GM12874 (cell line): ENCODE measurements at regions not wholly inside any gene's neighbourhood (a gene's known extent, or its start where the extent isn't known, plus 50 kb on each side); places are given as distances from the start of the nearest gene placed in this dataset.

Experiments used
- TF ChIP-seq, protein P1 (sequence below): IDR thresholded peaks from 2 replicates; pipeline ENCODE4 v1.5.1; 2011; ENCODE audit warnings: low read depth, mild to moderate bottlenecking, control low read depth, low read length, moderate library complexity; ENCODE audit not compliant: insufficient read depth

DNA sequence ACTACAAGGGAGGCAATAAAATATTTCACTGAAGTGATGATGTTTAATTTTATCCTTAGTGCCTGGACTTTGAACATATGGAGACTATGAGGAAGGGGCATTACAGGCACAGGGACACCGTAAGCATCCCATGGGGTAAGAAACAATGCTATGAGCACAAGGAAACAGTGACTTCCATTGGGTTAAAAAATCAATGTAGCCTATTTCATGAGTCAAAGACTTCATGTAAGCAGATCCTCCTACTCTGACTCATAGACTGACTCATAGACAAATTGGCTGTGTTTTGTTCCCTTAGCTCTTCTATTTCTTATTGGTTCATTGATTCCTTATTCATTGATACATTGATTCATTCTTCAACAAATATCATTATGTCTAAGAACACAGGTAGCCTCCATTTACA lies 351.0 kb downstream of the PRELID2 start:
- TF ChIP-seq, protein P1, sequence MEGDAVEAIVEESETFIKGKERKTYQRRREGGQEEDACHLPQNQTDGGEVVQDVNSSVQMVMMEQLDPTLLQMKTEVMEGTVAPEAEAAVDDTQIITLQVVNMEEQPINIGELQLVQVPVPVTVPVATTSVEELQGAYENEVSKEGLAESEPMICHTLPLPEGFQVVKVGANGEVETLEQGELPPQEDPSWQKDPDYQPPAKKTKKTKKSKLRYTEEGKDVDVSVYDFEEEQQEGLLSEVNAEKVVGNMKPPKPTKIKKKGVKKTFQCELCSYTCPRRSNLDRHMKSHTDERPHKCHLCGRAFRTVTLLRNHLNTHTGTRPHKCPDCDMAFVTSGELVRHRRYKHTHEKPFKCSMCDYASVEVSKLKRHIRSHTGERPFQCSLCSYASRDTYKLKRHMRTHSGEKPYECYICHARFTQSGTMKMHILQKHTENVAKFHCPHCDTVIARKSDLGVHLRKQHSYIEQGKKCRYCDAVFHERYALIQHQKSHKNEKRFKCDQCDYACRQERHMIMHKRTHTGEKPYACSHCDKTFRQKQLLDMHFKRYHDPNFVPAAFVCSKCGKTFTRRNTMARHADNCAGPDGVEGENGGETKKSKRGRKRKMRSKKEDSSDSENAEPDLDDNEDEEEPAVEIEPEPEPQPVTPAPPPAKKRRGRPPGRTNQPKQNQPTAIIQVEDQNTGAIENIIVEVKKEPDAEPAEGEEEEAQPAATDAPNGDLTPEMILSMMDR, result no peak

DNA sequence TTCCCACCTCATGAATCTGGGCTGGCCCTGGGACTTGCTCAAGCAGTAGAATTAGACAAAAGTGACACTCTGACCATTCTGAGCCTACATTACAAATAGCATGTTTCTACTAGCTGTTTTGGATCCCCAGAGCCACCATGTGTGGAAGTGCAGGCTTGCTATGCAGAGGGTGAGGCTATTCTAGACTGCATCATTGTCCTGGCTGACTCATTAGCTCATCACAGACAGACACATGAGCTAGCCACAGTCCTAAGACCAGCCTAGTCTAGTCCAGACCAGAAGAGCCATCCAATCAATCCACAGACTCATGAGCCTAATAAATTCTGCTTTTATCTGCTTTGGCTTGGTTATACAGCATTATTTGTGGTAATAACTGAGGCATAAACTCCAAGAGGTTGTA lies 351.9 kb downstream of the PRELID2 start:
- TF ChIP-seq, protein P1, result no peak

DNA sequence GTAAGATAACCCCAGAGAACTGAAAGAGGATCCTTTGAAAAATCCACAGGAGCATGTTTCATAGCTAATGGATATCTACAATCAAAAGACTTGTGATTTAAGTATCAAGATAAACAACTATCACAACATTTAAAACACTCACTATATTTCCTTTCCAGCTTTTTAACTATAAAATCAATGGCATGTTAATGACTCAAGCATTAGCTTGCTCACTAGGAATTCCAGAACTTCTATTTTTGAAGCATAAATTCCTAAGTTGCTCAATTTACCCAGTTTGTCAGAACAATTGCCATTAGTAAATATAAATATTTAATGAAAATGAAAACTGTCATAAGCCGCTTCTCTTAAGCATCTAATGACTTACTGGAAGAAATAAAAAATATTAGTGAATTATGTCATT lies 355.3 kb downstream of the PRELID2 start:
- TF ChIP-seq, protein P1, result no peak

DNA sequence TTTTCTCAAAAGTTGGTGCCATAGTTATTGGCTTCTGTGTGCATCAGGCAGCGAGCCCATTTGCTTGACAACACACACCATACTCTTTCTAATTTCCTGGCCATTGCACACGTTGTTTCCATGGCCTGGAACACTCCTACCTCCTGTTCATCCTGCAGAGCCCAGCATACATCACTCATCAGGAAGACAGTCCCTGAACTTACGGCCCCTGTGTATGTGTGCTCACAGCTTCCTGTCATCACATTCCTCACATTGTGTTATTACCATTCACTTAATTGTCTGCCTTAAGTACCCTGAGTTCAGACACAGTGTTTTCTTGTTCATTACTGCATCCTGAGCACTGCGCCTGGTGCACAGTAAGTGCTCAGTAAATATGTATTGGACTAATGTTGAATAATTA lies 355.9 kb downstream of the PRELID2 start:
- TF ChIP-seq, protein P1, result no peak

DNA sequence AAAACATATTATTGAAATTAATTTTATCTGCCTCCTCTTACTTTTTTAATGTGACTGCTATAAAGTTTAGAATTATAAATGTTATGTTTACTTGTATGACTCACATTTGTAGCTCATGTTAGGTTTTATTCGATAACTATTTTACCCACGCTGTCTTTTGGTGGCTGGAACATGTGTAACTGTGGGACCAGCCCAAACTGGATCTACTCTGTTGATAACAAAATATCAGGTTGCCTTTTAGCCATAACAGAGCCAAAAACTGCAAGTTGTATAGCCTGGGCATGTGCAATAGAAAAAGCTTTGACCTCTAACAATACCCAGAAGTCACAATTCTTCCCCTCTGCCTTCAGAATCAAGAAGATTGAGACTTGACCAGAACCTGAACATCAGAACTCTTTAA lies 356.5 kb downstream of the PRELID2 start:
- TF ChIP-seq, protein P1, result no peak

DNA sequence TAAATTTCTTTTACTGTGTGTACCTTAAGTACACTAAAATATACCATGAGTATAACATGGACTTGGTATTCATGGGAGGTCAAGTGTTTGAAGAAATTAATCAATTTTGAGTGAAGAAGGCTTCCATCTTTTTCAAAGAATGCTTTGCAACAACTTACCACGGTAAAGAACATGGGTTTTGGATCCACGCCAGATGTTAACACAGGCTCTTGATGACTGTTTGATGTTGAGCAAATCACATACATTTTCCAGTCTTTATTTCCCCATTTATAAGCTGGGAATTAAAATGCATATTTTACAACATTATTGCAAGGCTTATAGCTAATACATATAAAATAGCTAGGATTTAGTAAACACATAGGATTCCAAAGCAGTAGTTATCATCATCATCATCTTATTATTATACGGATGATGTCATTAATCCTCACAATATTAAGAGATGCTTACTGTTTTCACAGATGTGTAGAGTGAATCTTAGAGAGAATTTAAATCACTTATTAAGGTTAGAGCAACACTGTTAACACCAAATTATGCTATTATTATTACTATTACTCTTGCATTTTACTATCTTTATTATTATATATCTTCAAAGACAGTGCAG lies 362.0 kb downstream of the PRELID2 start:
- TF ChIP-seq, protein P1, result no peak

DNA sequence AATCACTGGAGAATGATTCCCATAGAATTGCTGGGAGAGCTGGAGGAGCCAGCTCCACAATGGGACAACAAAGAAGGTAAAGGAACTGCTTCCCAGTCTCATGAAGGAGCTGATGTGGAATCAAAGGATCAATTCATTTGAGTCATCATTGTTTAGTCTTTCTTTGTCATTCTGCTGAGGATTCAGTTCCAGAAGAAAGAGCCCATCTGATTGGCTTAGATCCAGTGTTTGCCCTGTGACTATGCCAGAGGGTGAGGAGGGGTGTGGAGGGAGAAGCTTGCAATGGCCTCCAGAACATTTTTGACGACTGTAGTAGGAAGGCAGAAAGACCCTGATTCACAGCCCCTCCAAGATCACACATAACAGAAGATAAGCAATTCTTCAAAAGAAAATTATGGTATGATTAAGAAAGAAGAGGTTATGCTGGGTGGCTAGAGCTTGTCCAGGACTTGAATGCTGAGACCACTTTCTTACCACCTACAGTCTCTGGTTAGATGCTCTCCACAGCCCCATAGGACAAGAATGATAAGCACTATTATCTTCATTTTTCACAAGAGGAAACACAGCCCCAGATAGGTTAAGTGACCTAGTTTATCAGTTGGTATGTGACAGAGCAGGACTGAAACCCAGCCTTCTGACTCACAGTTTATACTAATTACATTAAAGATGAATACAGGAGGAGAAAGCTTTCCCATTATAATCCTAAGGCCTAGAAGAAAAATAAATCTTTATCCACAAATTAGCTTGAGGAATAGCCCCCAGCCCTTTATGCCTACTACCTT lies 363.1 kb downstream of the PRELID2 start:
- TF ChIP-seq, protein P1, result no peak
